ENCODE measurements at regions not wholly inside any gene's neighbourhood (a gene's known extent, or its start where the extent isn't known, plus 50 kb on each side); places are given as distances from the start of the nearest gene placed in this dataset.
"Not testable (repeated sequence)": the region's sequence is repeated elsewhere in the genome, so short reads cannot be mapped to it uniquely, and the experiment has no call there.

- no peak for TF ChIP-seq CTCF (IDR thresholded peaks at IDR 0.05; ENCODE audit: insufficient read depth, low read depth, low read length)
- DNase-seq (ENCODE audit: low read depth) (no peak), FAIRE-seq (no peak)
- Mint-ChIP-seq H3K4me3 (ENCODE audit: unreplicated experiment) (no peak overlapping the region), H3K27me3 (ENCODE audit: low read depth, unreplicated experiment) (no peaks in the 10 kb centered on the region), H3K9me3 (ENCODE audit: unreplicated experiment) (no peaks in the 10 kb centered on the region), H3K27ac (ENCODE audit: unreplicated experiment) (no peak overlapping the region), H3K36me3 (ENCODE audit: low read depth, unreplicated experiment) (no peaks in the 10 kb centered on the region), H3K4me1 (ENCODE audit: low read depth, unreplicated experiment) (peaks cover 3% of the 10 kb centered on the region)
- Histone ChIP-seq H4K20me1 (ENCODE audit: insufficient read depth, low read length) (no peaks in the 10 kb centered on the region), H2AFZ (ENCODE audit: low read depth, low read length) (no peak overlapping the region), H3K27me3 (ENCODE audit: insufficient read depth, low read length) (no peaks in the 10 kb centered on the region), H3K4me2 (ENCODE audit: low read length) (no peak overlapping the region), H3K79me2 (ENCODE audit: insufficient read depth, low read length) (no peaks in the 10 kb centered on the region), H3K36me3 (ENCODE audit: insufficient read depth, low read length) (no peaks in the 10 kb centered on the region), H3K9ac (ENCODE audit: low read length) (no peak overlapping the region), H3K27ac (ENCODE audit: low read depth, low read length) (no peak overlapping the region), H3K4me1 (ENCODE audit: insufficient read depth, low read length) (no peaks in the 10 kb centered on the region), H3K9me3 (ENCODE audit: insufficient read depth, low read depth, low read length) (peaks cover 3% of the 10 kb centered on the region), H3K4me3 (ENCODE audit: insufficient read depth, low read depth, low read length) (no peak overlapping the region)
These were observed 68.3 kb upstream of the PIK3R4 start for GRCh38 chr3:130814691-130815472.

GRCh38 chr3:130816561-130817445, 70.2 kb upstream of the PIK3R4 start:
- H3K9ac ChIP-seq (ENCODE audit: low read length) = no peak overlapping the region
- DNase-seq (ENCODE audit: low read depth) (no peak), FAIRE-seq (no peak)
- peaks cover 3% of the 10 kb centered on the region for H3K4me1 Mint-ChIP-seq (ENCODE audit: low read depth, unreplicated experiment)
- no peaks in the 10 kb centered on the region for H3K9me3 Mint-ChIP-seq (ENCODE audit: unreplicated experiment)
- H2AFZ ChIP-seq (ENCODE audit: low read depth, low read length) = no peak overlapping the region
- no peaks in the 10 kb centered on the region for H3K79me2 ChIP-seq (ENCODE audit: insufficient read depth, low read length)
- H3K4me3 ChIP-seq (ENCODE audit: insufficient read depth, low read depth, low read length) = no peak overlapping the region
- H3K27ac ChIP-seq (ENCODE audit: low read depth, low read length) = no peak overlapping the region
- TF ChIP-seq CTCF (IDR thresholded peaks at IDR 0.05; ENCODE audit: insufficient read depth, low read depth, low read length) = no peak
- TF ChIP-seq EZH2 (IDR thresholded peaks at IDR 0.05; ENCODE audit: insufficient read depth, low read length) = no peak
- H3K27me3 ChIP-seq (ENCODE audit: insufficient read depth, low read length) = no peaks in the 10 kb centered on the region
- no peak overlapping the region for H3K4me2 ChIP-seq (ENCODE audit: low read length)
- no peaks in the 10 kb centered on the region for H4K20me1 ChIP-seq (ENCODE audit: insufficient read depth, low read length)
- H3K9me3 ChIP-seq (ENCODE audit: insufficient read depth, low read depth, low read length) = no peaks in the 10 kb centered on the region
- H3K27me3 Mint-ChIP-seq (ENCODE audit: low read depth, unreplicated experiment) = no peaks in the 10 kb centered on the region
- no peaks in the 10 kb centered on the region for H3K36me3 Mint-ChIP-seq (ENCODE audit: low read depth, unreplicated experiment)
- no peak overlapping the region for H3K27ac Mint-ChIP-seq (ENCODE audit: unreplicated experiment)
- no peaks in the 10 kb centered on the region for H3K4me1 ChIP-seq (ENCODE audit: insufficient read depth, low read length)
- no peak overlapping the region for H3K4me3 Mint-ChIP-seq (ENCODE audit: unreplicated experiment)
- no peaks in the 10 kb centered on the region for H3K36me3 ChIP-seq (ENCODE audit: insufficient read depth, low read length)

- not testable (repeated sequence) for H3K27ac ChIP-seq (ENCODE audit: low read depth, low read length); H3K4me2 ChIP-seq (ENCODE audit: low read length); H3K4me3 Mint-ChIP-seq (ENCODE audit: unreplicated experiment); H3K9ac ChIP-seq (ENCODE audit: low read length); H3K9me3 ChIP-seq (ENCODE audit: insufficient read depth, low read depth, low read length); H3K27me3 ChIP-seq (ENCODE audit: insufficient read depth, low read length); H2AFZ ChIP-seq (ENCODE audit: low read depth, low read length); H3K4me1 Mint-ChIP-seq (ENCODE audit: low read depth, unreplicated experiment); H3K27me3 Mint-ChIP-seq (ENCODE audit: low read depth, unreplicated experiment); DNase-seq (ENCODE audit: low read depth); H4K20me1 ChIP-seq (ENCODE audit: insufficient read depth, low read length); H3K36me3 ChIP-seq (ENCODE audit: insufficient read depth, low read length); H3K79me2 ChIP-seq (ENCODE audit: insufficient read depth, low read length); FAIRE-seq; H3K27ac Mint-ChIP-seq (ENCODE audit: unreplicated experiment); H3K9me3 Mint-ChIP-seq (ENCODE audit: unreplicated experiment); H3K4me3 ChIP-seq (ENCODE audit: insufficient read depth, low read depth, low read length); H3K4me1 ChIP-seq (ENCODE audit: insufficient read depth, low read length); H3K36me3 Mint-ChIP-seq (ENCODE audit: low read depth, unreplicated experiment)
These were observed 71.4 kb upstream of the PIK3R4 start for GRCh38 chr3:130818066-130818465.

All from astrocyte (in vitro differentiated cells and primary cell).